ENCODE measurements at regions not wholly inside any gene's neighbourhood (a gene's known extent, or its start where the extent isn't known, plus 50 kb on each side); places are given as distances from the start of the nearest gene placed in this dataset.

DNA sequence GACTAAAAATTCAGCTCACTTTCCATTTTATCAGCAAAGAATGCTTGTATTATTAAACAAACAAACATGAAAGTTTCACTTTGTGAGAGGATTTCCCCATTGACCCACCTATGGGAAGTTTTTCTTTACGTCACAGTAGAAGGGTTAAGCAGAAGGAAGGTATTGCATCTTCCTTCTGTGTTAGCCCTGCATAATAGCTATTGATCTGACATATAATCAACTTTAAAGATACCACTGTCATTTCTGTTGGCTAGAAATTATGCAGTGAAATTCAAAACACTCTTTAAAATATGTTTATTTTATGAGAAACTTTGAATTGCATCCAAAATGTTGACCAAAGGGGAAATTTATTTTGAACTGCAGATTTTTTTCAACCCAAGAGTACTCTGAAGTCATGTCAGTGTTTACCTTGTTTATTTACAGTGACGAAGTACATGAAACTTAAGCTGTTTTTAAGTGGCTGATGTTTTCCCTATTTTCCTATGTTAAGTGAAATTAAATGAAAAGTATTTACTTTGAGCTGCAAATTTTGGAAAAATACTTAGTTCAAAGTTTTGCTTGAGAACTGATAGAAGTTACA is 566.4 kb downstream of the ZEB2 start:
- no peak for DNase-seq (ENCODE audit: low read depth)

- DNase-seq (ENCODE audit: low read depth) = no peak
Observed at GRCh38 chr2:143952536-143952935, 567.4 kb downstream of the ZEB2 start.

DNA sequence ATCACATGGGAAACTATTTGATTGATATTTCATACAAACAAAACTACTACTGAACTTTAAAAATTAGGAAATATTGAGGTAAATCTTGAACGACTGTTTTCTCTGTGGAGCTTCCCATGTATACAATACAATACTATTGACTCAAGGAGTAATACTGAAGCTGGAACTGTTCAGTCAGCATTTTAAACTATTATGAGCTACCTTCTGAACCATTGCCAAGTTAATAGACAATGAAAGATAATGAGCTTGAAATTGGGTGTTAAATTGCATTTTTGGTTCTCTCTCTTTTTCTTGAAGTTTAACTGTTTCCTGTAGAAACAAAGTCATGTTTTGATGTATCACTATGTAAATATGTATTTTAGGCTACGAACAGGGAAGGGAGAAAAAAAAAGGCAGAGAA is 569.2 kb downstream of the ZEB2 start:
- DNase-seq (ENCODE audit: low read depth) = no peak

DNA sequence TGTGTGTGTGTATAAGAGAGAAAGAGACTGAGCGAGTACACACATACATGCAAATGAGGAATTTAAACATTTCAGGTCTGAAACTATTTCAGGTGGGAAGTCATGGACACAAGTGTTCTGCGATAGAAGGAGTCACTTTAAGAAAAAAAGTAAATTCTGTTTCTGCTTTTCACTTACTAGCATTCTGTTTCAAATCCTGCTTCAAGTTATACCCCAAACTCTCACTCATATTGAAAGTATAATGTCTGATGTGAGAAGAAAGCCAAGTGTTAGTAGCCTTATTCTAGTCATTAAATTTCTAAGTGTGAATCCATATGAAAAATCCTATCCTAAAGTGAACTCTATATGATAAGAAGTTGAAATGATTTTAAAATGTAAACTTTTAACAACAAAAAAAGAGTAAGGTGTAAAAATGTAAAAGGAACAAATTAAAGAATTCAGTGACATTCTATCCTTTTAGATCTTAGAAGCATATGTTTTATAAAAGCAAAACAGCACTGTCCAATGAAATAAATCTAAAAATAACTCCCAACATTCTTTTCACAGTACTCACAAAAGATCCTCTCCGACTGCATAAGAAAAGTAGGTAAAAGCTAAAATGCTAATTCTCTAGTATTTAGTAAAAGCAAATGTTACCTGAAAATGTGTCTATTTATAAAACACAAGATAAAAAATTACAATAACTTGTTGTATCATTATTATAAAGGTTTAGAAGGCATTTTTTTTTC is 570.6 kb downstream of the ZEB2 start:
- DNase-seq (ENCODE audit: low read depth) = no peak

DNA sequence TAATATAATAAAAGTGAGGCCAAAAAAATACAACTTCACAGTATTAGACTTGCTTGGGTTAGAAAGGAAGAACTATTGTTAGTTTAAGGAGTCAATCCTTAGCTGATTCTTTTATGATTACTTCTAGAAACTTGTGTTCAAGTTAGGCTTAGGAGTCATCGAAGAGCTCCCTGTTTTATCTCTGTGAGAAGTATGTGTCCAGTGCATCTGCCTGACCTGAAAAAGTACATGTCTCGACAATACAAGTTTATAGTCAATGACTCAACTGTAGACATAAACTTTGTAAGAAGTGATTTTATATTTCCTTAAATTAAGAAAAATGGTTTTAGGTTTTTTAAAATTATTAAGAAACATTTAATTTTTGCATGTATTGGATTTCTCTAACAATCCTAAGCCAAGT is 571.2 kb downstream of the ZEB2 start:
- DNase-seq (ENCODE audit: low read depth) = no peak

DNA sequence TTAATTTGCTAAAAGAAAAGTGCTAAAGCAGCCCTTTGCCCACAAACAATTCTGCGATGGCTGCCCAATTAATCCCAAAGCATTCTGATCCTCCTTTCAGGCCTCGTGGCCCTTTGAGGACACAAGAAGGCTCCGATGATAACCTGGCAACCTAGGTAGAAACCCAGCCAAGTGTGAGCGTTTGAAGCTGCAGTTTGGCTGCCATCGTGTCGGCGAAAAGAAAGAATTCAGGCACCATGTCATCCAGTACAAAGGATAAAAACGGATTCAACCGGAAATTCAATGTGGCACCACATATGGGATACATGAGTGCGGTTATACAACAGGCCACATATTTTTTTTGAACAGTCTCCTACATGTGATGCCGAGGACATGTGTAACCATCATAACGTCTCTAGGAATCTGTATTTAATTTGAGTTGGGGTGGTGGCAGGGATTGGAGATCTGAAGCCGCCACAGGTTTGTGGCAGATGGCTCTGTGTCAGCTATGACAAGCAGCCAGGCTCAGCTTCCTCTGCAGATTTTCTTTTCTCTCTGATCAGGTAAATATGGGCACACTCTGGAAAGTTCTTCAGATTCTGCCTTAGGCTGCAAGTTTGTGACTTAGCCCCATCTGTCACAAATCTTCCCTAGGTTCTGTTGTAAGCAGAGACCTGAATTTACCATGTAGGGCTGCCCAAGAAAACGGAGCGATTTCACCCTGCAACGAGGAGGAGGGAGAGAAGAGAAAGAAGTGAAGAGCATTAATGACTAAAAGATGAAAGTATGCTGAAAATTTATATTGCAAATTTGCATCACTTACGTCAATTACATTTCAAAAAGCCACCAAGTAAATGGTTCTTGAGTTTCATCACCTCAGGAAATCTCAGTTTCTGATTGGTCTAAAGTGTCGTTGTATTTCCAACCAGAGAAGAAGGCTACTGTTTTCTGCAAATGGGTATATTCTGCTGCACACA is 573.2 kb downstream of the ZEB2 start:
- DNase-seq (ENCODE audit: low read depth) = no peak

GRCh38 chr2:143942486-143942885 is 577.4 kb downstream of the ZEB2 start:
- no peak for DNase-seq (ENCODE audit: low read depth)

DNA sequence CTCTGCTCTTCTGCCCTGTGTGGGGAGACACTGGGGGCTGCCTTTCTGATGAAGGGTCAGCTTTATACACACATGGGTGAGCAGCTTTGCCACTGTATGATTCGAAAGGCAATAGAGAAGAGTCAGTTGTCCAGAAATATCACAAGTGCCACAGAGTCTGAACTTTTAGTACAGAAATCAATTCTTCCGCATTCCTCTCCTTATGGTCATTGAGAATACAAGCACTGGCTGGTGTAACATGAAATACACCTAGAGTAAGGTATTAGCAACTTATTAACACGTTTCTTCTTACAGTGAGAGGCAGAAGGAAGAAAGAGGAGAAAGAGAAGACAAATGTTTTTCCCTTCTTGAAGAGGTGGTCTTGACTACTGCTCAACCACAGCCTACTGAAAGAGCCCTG is 579.2 kb downstream of the ZEB2 start:
- no peak for DNase-seq (ENCODE audit: low read depth)

DNA sequence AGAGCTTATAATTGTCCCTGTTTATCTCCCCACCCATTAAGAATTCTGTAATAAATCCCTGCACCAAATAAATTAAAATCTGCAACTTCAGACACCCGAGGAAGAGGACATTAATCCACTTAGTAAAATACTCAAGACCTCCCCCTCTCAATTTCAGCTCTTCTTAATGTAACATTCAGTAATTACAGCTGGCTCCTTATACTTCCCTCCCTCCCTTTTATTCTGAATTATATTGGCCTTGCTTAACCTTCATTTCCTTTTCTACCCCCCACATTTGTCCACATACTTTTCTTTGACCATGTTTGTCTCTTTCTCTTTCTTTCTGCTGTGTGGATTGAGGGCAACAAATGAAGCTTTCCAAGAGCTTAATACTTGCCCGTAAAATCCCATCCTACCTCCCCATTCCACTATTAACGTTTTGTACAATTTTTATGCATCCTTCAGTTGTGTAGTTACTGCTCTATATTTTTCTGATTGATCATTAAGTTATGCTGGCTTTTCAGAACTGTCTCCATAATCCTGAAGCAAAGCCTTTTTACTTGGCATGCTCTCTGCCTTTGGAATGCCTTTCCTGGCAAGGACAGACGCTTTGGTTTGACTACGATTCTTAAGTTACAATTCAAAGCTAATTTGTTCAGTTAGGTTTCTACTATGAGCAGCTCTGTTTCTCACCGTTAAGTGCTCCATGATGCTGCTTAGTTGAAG is 580.1 kb downstream of the ZEB2 start:
- DNase-seq (ENCODE audit: low read depth) = no peak

- no peak for DNase-seq (ENCODE audit: low read depth)
Observed at GRCh38 chr2:143937723-143938350, 582.1 kb downstream of the ZEB2 start.

DNA sequence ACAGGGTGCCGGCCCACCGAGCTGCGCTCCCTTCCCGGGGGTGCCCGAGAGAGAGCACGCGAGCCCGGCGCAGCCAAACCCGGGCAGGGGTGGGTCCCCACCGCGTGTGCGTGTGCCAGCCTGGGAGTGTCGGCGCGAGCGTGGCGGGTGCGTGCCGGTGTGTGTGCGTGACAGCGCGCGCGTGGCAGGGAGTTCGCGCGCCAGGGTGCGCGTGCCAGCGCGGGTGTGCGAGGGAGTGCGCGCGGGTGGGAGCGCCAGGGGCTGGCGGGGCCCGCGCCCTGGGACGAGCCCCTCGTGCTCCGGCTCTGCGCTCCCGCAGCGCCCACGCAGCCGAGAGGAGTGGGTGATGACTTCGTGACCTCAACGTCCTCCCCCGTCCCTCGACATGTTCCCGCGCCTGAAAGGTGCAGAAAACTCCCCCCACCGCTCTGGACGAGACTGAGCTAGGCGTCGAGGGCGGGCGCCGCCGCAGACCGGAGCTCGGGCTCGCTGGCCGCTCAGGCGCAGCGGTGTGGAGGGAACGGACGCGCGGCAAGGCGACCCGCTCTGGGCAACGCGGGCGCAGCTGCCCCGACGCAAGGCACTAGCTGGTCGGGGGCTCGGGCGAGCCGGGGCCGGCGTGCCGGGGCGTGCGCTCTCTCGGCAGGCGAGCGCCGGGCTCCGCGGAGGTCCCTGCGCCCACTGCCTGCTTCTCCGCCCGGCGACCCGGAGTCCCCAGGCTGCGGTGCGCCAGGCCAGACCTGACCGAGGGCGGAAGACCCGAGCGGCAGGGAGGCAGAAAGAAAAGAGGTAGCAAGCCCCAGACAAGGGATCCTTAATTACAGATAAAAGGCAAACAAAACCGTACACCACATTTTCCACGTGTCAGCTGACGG is 582.8 kb downstream of the ZEB2 start:
- no peak for DNase-seq (ENCODE audit: low read depth)

DNA sequence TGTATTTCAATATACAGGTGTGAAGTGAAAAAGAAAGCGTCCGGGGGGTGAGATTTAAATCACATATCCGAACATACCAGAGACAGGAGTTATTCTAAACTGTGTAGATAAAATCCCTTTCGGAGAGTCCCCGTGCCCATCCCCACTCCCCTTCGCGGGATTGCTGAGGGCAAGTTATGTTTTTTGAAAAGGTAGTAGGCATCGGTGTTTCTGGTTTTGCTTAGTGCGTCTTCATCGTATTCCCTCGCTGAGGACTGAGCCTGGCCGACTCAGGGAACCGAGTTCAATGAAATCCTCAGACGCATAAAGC is 583.4 kb downstream of the ZEB2 start:
- no peak for DNase-seq (ENCODE audit: low read depth)

GRCh38 chr2:143935482-143935752 is 584.5 kb downstream of the ZEB2 start:
- DNase-seq (ENCODE audit: low read depth) = no peak

DNA sequence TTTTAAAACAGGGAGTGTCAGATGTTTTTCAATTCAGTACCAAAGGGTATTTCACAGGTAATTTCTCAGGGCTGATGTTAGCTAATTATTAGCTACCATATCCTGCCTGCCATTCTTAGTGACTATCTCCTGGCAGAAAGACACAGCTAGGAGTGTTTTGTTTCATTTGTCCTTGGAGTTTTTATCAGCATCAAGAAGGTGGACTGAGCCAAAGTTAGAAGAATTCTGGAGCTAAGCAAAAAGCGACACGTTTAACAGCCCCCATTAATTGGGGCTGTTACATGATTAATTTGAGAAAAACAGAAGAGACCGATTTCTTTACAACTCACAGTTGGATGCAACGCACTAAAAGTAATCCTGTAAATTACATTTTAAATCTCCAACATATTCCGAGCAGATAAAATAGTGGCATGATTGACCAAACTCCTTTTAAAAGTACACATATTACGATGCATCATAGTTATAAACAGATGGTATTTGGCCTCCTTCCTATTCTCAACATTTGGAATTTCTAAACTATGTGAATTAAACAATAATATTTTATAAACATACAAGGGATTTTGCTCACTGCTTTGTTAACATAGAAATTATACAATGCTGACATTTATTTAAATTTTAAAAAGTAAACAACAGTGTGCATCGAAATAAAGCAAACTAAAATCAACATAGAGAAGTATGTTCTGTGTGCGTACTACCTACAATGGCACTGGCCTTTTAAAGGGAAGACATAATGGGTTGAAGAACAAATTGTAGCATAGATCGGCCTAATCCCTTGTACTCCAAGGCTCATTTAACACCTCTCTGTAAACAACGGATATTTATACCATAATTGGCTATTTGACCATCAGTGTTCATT is 585.1 kb downstream of the ZEB2 start:
- no peak for DNase-seq (ENCODE audit: low read depth)

DNA sequence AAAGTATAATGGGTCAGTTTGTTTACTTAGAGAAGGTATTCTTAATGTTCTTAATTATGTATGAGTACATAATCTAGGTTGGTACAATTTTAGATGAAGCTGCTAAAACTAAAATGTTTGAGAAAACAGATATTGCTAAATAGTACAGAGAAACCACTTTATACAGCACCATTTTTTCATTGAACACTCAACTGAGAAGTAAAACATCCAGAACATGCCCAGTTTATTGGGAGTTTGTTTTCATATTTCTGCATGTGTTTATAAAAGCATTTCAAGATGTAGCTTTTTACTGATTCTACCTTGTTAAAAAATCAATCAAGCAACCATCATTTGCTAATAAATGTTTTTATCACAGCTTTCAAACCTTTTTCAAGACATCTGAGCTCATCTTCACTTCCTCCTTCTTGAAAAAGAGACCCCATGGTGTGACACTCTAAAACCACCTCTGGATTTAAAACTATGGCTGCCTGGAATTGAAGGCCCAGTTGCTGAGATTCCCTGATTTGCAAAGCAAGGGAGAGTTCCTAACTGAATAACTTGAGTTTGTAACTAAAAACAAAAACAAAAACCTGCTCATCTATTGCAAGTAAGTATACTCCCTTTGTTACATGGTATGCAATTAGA is 585.9 kb downstream of the ZEB2 start:
- DNase-seq (ENCODE audit: low read depth) = no peak

DNA sequence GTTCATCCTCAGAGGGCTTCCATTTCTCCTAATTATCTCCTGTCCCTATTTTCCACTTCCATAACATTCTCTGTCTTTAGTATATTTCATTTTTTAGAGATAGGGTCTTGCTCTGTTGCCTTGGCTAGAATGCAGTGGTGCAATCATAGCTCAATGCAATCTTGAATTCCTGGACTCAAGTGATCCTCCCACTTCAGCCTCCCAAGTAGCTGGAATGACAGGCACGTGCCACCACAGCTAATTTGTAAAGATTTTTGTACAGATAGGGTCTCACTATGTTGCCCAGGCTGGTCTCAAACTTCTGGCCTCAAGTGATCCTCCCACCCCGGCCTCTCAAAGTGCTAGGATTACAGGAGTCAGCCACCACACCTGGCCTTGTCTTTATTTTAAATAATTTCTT is 589.0 kb downstream of the ZEB2 start:
- DNase-seq (ENCODE audit: low read depth) = no peak

DNA sequence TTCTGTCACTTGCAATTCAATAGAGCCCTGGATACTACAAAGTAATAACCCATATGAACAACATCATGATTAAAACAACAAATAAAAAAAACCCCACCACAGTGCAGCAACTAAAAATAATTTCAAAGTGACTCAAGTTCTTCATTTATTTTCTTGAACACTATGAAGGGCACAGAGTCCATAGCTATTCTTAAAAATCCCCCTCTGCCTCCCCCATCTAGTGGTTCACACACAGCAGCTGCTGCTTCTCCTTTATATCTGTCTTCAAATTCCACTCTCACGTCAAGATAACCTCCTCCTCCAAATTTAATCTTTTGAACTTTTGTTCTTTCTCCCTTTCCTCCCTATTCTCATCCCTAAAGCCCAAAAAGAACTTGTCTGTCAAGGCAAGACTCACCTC is 591.3 kb downstream of the ZEB2 start:
- DNase-seq (ENCODE audit: low read depth) = no peak

DNA sequence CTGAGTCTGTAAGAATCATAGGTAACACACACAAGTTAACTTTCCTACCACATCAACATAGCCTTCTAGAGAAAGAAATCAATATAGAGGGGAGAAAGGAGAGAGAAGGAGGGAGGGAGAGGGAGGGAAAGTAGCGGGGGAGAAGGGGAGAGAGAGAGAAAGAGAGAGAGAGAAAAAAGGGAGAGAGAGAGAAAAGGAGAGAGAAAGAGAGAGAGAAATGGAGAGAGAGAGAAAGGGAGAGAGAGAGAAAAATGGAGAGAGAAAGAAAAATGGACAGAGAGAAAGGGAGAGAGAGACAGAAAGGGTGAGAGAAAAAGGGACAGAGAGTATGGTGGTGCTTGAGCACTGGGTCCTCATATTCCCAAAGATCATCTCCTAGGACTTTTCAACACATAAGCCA is 591.7 kb downstream of the ZEB2 start:
- DNase-seq (ENCODE audit: low read depth) = no peak

- DNase-seq (ENCODE audit: low read depth) = no peak
Observed at GRCh38 chr2:143926736-143927135, 593.2 kb downstream of the ZEB2 start.

Measured in T follicular helper cell (primary cell).